Fibroblast of lung (primary cell): ENCODE measurements at regions not wholly inside any gene's neighbourhood (a gene's known extent, or its start where the extent isn't known, plus 50 kb on each side); places are given as distances from the start of the nearest gene placed in this dataset.

Source experiments
- CTCF ChIP-seq, 2 donors: IDR thresholded peaks in 1 of 2; conservative IDR thresholded peaks in 1 of 2; 1 replicate in 1 of 2; 2 replicates in 1 of 2; pipeline ENCODE4 v1.5.1; 2011 to 2012; ENCODE audit warnings: low read length in 2 of 2, control low read depth in 1 of 2, inconsistent platforms in 1 of 2, low read depth in 1 of 2, mild to moderate bottlenecking in 1 of 2
- EZH2 ChIP-seq: IDR thresholded peaks from 2 replicates; pipeline ENCODE4 v1.5.1; 2012; ENCODE audit warnings: low read length, control low read depth, mild to moderate bottlenecking; ENCODE audit errors: missing control alignments

GRCh38 chr4:100581337-100581736, 63.5 kb upstream of the EMCN start:
- TF ChIP-seq EZH2 (no peak), CTCF (conservative IDR thresholded peaks at IDR 0.05 in 1 of 2, IDR thresholded peaks at IDR 0.05 in 1 of 2; ENCODE audit: low read depth in 1 of 2, low read length in 2 of 2) (no peak)
